PFSK-1 (cell line): ENCODE measurements at regions not wholly inside any gene's neighbourhood (a gene's known extent, or its start where the extent isn't known, plus 50 kb on each side); places are given as distances from the start of the nearest gene placed in this dataset.

Experiments
- POLR2AphosphoS5 ChIP-seq: IDR thresholded peaks from 2 replicates; pipeline ENCODE4 v1.6.1; 2012; ENCODE audit warnings: low read depth, mild to moderate bottlenecking, control low read depth, low read length, moderate library complexity
- SIN3A ChIP-seq: IDR thresholded peaks from 2 replicates; pipeline ENCODE4 v1.6.1; 2012; ENCODE audit warnings: mild to moderate bottlenecking, low read length, moderate library complexity, borderline replicate concordance; ENCODE audit not compliant: insufficient read depth
- TF ChIP-seq, protein P1 (sequence below), 2 experiments: IDR thresholded peaks; 2 replicates each; pipeline versions ENCODE4 v1.6.1 to v1.8.0; 2011 to 2012; ENCODE audit warnings: low read depth in 2 of 2, low read length in 2 of 2, control low read depth in 1 of 2, inconsistent platforms in 1 of 2, mild to moderate bottlenecking in 1 of 2, moderate library complexity in 1 of 2; ENCODE audit not compliant: insufficient read depth in 1 of 2

DNA sequence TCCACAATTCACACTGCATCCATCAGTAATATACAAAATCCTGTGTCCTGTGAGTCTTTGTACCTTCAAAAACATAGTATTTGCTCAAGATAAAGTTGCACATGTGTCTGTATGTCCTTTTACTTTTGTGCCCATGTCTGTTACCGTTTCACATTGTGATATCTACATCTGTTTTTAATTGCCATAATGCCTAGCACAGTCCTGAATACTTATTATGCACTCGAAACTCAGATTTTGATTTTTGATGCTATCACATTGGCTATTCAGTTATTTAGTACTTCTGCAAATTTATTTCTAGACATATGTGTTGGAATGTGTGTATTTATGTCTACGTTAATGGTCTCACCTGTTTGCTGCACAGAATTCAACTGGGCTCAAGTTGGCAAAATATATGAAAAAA lies 452.8 kb upstream of the ZEB2 start:
- TF ChIP-seq SIN3A (no peak), POLR2AphosphoS5 (no peak)
- TF ChIP-seq, protein P1, sequence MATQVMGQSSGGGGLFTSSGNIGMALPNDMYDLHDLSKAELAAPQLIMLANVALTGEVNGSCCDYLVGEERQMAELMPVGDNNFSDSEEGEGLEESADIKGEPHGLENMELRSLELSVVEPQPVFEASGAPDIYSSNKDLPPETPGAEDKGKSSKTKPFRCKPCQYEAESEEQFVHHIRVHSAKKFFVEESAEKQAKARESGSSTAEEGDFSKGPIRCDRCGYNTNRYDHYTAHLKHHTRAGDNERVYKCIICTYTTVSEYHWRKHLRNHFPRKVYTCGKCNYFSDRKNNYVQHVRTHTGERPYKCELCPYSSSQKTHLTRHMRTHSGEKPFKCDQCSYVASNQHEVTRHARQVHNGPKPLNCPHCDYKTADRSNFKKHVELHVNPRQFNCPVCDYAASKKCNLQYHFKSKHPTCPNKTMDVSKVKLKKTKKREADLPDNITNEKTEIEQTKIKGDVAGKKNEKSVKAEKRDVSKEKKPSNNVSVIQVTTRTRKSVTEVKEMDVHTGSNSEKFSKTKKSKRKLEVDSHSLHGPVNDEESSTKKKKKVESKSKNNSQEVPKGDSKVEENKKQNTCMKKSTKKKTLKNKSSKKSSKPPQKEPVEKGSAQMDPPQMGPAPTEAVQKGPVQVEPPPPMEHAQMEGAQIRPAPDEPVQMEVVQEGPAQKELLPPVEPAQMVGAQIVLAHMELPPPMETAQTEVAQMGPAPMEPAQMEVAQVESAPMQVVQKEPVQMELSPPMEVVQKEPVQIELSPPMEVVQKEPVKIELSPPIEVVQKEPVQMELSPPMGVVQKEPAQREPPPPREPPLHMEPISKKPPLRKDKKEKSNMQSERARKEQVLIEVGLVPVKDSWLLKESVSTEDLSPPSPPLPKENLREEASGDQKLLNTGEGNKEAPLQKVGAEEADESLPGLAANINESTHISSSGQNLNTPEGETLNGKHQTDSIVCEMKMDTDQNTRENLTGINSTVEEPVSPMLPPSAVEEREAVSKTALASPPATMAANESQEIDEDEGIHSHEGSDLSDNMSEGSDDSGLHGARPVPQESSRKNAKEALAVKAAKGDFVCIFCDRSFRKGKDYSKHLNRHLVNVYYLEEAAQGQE (IDR thresholded peaks at IDR 0.05; ENCODE audit: insufficient read depth in 1 of 2, low read depth in 2 of 2, low read length in 2 of 2) = no peak
